Lung (tissue), 11 donors: ENCODE measurements at regions not wholly inside any gene's neighbourhood (a gene's known extent, or its start where the extent isn't known, plus 50 kb on each side); places are given as distances from the start of the nearest gene placed in this dataset.

Experiments used
- ATAC-seq: fragments of 200-7000 bp; cut with Tn5 transposase; one replicate; pipeline ENCODE4 v1.9.1; 2020; ENCODE audit warnings: moderate number of reproducible peaks; ENCODE audit not compliant: insufficient read depth, low FRiP score
- DNase-seq, 3 donors: peaks; one replicate each; pipeline ENCODE4 v3.0.0-alpha.2; 2013 to 2017
- H3K27ac ChIP-seq, 2 donors: one replicate each; pipeline ENCODE4 v1.5.1; 2013; ENCODE audit warnings: mild to moderate bottlenecking in 2 of 2, moderate library complexity in 2 of 2, control low read depth in 1 of 2, inconsistent platforms in 1 of 2, low read depth in 1 of 2, low read length in 1 of 2
- H3K27me3 ChIP-seq, 3 donors: one replicate each; pipeline ENCODE4 v1.5.1; 2013; ENCODE audit warnings: low read length in 2 of 3; ENCODE audit not compliant: control insufficient read depth in 3 of 3, insufficient read depth in 3 of 3
- H3K36me3 ChIP-seq, 4 donors: one replicate each; pipeline ENCODE4 v1.5.1; 2013; ENCODE audit warnings: low read length in 4 of 4, mild to moderate bottlenecking in 1 of 4, moderate library complexity in 1 of 4; ENCODE audit not compliant: control insufficient read depth in 4 of 4, insufficient read depth in 4 of 4
- H3K4me1 ChIP-seq, 5 donors: one replicate each; pipeline ENCODE4 v1.5.1; 2013; ENCODE audit warnings: low read length in 5 of 5, mild to moderate bottlenecking in 2 of 5, moderate library complexity in 1 of 5; ENCODE audit not compliant: control insufficient read depth in 5 of 5, insufficient read depth in 5 of 5
- H3K4me3 ChIP-seq: one replicate; pipeline ENCODE4 v1.5.1; 2013; ENCODE audit warnings: mild to moderate bottlenecking, control low read depth, moderate library complexity
- H3K9ac ChIP-seq, 2 donors: one replicate each; pipeline ENCODE4 v1.5.1; 2013; ENCODE audit warnings: low read length in 2 of 2, control low read depth in 1 of 2; ENCODE audit not compliant: insufficient read depth in 1 of 2
- H3K9me3 ChIP-seq, 4 donors: one replicate each; pipeline ENCODE4 v1.5.1; 2013; ENCODE audit warnings: low read length in 3 of 4, mild to moderate bottlenecking in 1 of 4, moderate library complexity in 1 of 4; ENCODE audit not compliant: control insufficient read depth in 4 of 4, insufficient read depth in 3 of 4
- WGBS, 2 donors: extraction: QIAGEN DNeasy Blood & Tissue Kit; methylation state at CpG; one replicate each; pipeline ENCODE4 v1.1.7; 2013; 5-methylcytosine and 5-hydroxymethylcytosine counted together
- TF ChIP-seq, protein P1 (sequence below): IDR thresholded peaks from 2 replicates; pipeline ENCODE4 v1.5.1; 2012; ENCODE audit warnings: mild to moderate bottlenecking; ENCODE audit errors: control extremely low read depth, extremely low read depth
- donor health status: control.
- donor health status: control.
- donor health status: Bipolar disorder and iron deficiency.
- donor health status: healthy.
- donor health status: DM: yes; HTN: yes; CAD: no.

DNA sequence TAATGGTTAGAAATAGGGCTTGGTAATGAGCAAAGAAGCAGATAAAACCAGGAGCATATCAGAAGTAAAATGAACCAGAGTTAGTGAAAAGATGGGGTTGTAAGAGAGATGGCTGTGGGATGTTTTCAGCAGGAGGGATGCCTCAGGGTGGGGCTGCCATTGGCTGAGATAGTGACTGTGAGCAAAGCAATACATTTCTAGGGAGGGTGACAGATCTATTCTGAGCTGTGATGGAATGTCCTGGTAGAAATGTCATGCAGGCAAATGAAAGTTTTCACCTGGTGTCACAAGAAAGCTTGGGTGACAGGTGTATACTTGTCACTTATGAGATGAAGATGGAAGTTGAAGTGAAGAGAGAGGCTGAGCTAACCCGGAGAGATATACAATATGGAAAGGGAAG, 435.9 kb downstream of the TNS3 start:
- Histone ChIP-seq H3K9ac (no peak overlapping the region), H3K27ac (no peak overlapping the region), H3K4me3 (no peak overlapping the region), H3K27me3 (no peaks in the 10 kb centered on the region), H3K4me1 (peaks cover 3 to 11% (median 6%) of the 10 kb centered on the region in 5 donors), H3K9me3 (no peaks in the 10 kb centered on the region), H3K36me3 (no peaks in the 10 kb centered on the region)
- WGBS, 2 donors: 43 to 44% methylated on average over 1 of the region's 1 CpG
- ATAC-seq (no peak), DNase-seq (no peak)
- TF ChIP-seq, protein P1, sequence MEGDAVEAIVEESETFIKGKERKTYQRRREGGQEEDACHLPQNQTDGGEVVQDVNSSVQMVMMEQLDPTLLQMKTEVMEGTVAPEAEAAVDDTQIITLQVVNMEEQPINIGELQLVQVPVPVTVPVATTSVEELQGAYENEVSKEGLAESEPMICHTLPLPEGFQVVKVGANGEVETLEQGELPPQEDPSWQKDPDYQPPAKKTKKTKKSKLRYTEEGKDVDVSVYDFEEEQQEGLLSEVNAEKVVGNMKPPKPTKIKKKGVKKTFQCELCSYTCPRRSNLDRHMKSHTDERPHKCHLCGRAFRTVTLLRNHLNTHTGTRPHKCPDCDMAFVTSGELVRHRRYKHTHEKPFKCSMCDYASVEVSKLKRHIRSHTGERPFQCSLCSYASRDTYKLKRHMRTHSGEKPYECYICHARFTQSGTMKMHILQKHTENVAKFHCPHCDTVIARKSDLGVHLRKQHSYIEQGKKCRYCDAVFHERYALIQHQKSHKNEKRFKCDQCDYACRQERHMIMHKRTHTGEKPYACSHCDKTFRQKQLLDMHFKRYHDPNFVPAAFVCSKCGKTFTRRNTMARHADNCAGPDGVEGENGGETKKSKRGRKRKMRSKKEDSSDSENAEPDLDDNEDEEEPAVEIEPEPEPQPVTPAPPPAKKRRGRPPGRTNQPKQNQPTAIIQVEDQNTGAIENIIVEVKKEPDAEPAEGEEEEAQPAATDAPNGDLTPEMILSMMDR: no peak

DNA sequence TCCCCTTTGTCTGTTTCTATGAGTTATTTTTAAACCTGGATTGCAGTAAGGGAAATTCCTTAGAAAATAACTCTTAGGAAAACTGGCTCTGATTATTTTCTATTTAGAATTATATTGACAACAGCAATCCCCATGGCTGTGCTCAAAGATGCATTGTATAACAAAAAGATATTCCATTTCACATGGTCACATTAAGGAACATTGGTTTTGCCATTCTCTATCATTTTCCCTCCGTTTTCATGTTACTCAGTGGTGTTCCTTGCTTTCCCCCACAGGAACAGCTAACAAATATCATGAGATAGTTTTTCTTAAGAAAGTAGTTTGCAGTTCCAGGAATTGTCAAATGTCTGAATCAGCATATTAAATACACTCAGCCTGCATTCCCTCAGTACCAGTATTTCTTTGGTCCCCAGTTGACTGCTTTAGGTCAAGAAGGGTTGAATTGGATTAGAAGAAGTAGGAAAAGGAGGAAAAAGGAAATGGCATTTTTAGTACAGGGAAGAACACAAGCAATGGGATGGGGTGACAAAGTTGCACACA, 436.7 kb downstream of the TNS3 start:
- peak in 2 of 3 donors; percentile 52 to 79 for DNase-seq
- Histone ChIP-seq H3K27me3 (no peaks in the 10 kb centered on the region), H3K27ac (no peak overlapping the region), H3K36me3 (no peaks in the 10 kb centered on the region), H3K4me1 (peaks cover 3 to 11% (median 5%) of the 10 kb centered on the region in 5 donors), H3K9ac (no peak overlapping the region), H3K4me3 (no peak overlapping the region), H3K9me3 (no peaks in the 10 kb centered on the region)
- no peak for ATAC-seq
- WGBS, 2 donors: 53 to 71% methylated on average over 1 of the region's 1 CpG
- TF ChIP-seq, protein P1: no peak

DNA sequence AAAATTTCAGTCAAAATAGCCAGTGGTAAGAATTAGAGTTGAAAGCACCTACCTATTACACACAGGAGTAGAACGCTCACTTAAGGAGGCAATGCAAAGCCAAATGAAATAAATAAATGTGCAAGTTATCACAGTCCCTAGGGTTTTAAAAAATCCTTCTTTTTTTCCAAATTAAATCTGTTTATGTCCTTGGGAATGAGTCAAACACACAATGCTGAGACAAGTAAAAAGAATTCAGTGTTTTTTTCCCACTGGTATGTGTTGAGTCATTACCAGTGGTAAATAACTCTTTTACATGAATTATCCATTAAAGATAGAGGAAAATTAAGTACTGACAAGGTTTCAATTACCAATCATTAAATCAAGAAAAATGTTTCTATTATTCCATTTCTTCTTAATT, 438.6 kb downstream of the TNS3 start:
- TF ChIP-seq, protein P1: no peak
- no peaks in the 10 kb centered on the region for H3K27me3 ChIP-seq
- DNase-seq: no peak
- WGBS, 2 donors: 91 to 95% methylated on average over 1 of the region's 1 CpG
- no peak for ATAC-seq
- H3K4me1 ChIP-seq: peaks cover 0 to 3% (median 0%) of the 10 kb centered on the region in 5 donors
- no peaks in the 10 kb centered on the region for H3K36me3 ChIP-seq
- no peak overlapping the region for H3K4me3 ChIP-seq
- H3K9ac ChIP-seq: no peak overlapping the region
- H3K27ac ChIP-seq: no peak overlapping the region
- peaks cover 0 to 3% (median 0%) of the 10 kb centered on the region in 4 donors for H3K9me3 ChIP-seq

DNA sequence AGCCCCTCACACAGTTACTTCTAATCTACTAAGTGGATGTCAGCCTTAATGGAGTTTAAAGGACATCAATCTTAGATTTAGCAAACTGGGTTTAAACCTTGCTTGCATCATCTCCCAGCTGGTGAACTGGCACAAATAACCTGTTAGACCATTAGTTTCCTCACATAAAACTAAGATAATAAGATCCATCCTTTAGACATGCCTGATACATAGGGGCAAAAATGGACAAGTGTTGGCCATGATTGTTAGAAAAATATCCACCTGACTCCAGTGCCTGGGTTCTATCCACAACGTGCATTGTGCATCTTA, 439.1 kb downstream of the TNS3 start:
- ATAC-seq (no peak), DNase-seq (no peak)
- Histone ChIP-seq H3K36me3 (no peaks in the 10 kb centered on the region), H3K4me1 (no peaks in the 10 kb centered on the region), H3K4me3 (no peak overlapping the region), H3K27me3 (no peaks in the 10 kb centered on the region), H3K9me3 (peaks cover 0 to 3% (median 0%) of the 10 kb centered on the region in 4 donors), H3K27ac (no peak overlapping the region), H3K9ac (no peak overlapping the region)
- WGBS, 2 donors: 86 to 92% methylated on average over 1 of the region's 1 CpG
- TF ChIP-seq, protein P1: no peak
